ENCODE measurements at regions not wholly inside any gene's neighbourhood (a gene's known extent, or its start where the extent isn't known, plus 50 kb on each side); places are given as distances from the start of the nearest gene placed in this dataset.

- no peak for TF ChIP-seq CTCF (IDR thresholded peaks at IDR 0.05)
- ATAC-seq (ENCODE audit: low FRiP score): no peak
- no peak for DNase-seq (ENCODE audit: low spot score)
These were observed 165.0 kb downstream of the GRIN2B start for GRCh38 chr12:13816394-13816793.

GRCh38 chr12:13812168-13812567 is 169.2 kb downstream of the GRIN2B start:
- no peak for ATAC-seq (ENCODE audit: low FRiP score)
- TF ChIP-seq CTCF (IDR thresholded peaks at IDR 0.05): no peak
- no peak for DNase-seq (ENCODE audit: low spot score)

GRCh38 chr12:13811061-13811460 is 170.3 kb downstream of the GRIN2B start:
- no peak for TF ChIP-seq CTCF (IDR thresholded peaks at IDR 0.05)
- ATAC-seq (ENCODE audit: low FRiP score): no peak
- DNase-seq (ENCODE audit: low spot score): no peak

- TF ChIP-seq CTCF (IDR thresholded peaks at IDR 0.05): no peak
- DNase-seq (ENCODE audit: low spot score) (no peak), ATAC-seq (ENCODE audit: low FRiP score) (no peak)
These were observed 176.4 kb downstream of the GRIN2B start for GRCh38 chr12:13805041-13805440.

GRCh38 chr12:13801543-13801942 is 179.9 kb downstream of the GRIN2B start:
- no peak for ATAC-seq (ENCODE audit: low FRiP score)
- TF ChIP-seq CTCF (IDR thresholded peaks at IDR 0.05): no peak
- DNase-seq (ENCODE audit: low spot score): no peak

GRCh38 chr12:13799574-13799973 is 181.8 kb downstream of the GRIN2B start:
- TF ChIP-seq CTCF (IDR thresholded peaks at IDR 0.05): no peak
- no peak for DNase-seq (ENCODE audit: low spot score)
- ATAC-seq (ENCODE audit: low FRiP score): no peak

- no peak for ATAC-seq (ENCODE audit: low FRiP score)
- no peak for DNase-seq (ENCODE audit: low spot score)
- no peak for TF ChIP-seq CTCF (IDR thresholded peaks at IDR 0.05)
These were observed 183.2 kb downstream of the GRIN2B start for GRCh38 chr12:13798162-13798561.
